DND-41 (cell line): ENCODE measurements at regions not wholly inside any gene's neighbourhood (a gene's known extent, or its start where the extent isn't known, plus 50 kb on each side); places are given as distances from the start of the nearest gene placed in this dataset.

Experiments
- ATAC-seq: fragments of 200-7000 bp; cut with Tn5 transposase; 3 replicates; pipeline ENCODE4 v1.9.1; 2021; ENCODE audit warnings: low read depth; ENCODE audit not compliant: insufficient read depth
- DNase-seq: peaks from one replicate; pipeline ENCODE4 v3.0.0-alpha.2; 2020
- H2AFZ ChIP-seq: 2 replicates; pipeline ENCODE4 v1.6.0; 2012; ENCODE audit warnings: low read depth, low read length
- H3K27ac ChIP-seq: 2 replicates; pipeline ENCODE4 v1.5.1; 2012; ENCODE audit warnings: low read length, inconsistent platforms
- H3K27me3 ChIP-seq: fragments of 200-600 bp; sonication (generic); 2 replicates; pipeline ENCODE4 v1.6.0; 2012; ENCODE audit warnings: low read length, mild to moderate bottlenecking, inconsistent platforms; ENCODE audit not compliant: insufficient read depth, poor library complexity
- H3K36me3 ChIP-seq: 2 replicates; pipeline ENCODE4 v1.5.1; 2012; ENCODE audit warnings: low read length, inconsistent platforms; ENCODE audit not compliant: insufficient read depth
- H3K4me1 ChIP-seq: 2 replicates; pipeline ENCODE4 v1.5.1; 2012; ENCODE audit warnings: mild to moderate bottlenecking, low read length; ENCODE audit not compliant: insufficient read depth
- H3K4me2 ChIP-seq: 2 replicates; pipeline ENCODE4 v1.6.0; 2012; ENCODE audit warnings: mild to moderate bottlenecking, moderate library complexity, low read length, inconsistent platforms; ENCODE audit not compliant: insufficient read depth
- H3K4me3 ChIP-seq, 2 experiments: fragments of 200-600 bp in 1 of 2; shearing (Covaris generic) in 1 of 2; 2 replicates each; pipeline ENCODE4 v1.5.1; 2012 to 2016; ENCODE audit warnings: inconsistent platforms in 2 of 2, low read length in 2 of 2, mild to moderate bottlenecking in 2 of 2, low read depth in 1 of 2, moderate library complexity in 1 of 2
- H3K79me2 ChIP-seq: 2 replicates; pipeline ENCODE4 v1.6.0; 2012; ENCODE audit warnings: low read length, inconsistent platforms; ENCODE audit not compliant: insufficient read depth
- H3K9ac ChIP-seq: 2 replicates; pipeline ENCODE4 v1.6.0; 2012; ENCODE audit warnings: low read depth, mild to moderate bottlenecking, inconsistent platforms, low read length, moderate library complexity
- H3K9me3 ChIP-seq: 2 replicates; pipeline ENCODE4 v1.5.1; 2012; ENCODE audit warnings: low read length, moderate library complexity, mild to moderate bottlenecking, inconsistent platforms; ENCODE audit not compliant: insufficient read depth, severe bottlenecking
- H4K20me1 ChIP-seq: 2 replicates; pipeline ENCODE4 v1.6.0; 2012; ENCODE audit warnings: low read length; ENCODE audit not compliant: insufficient read depth
- EZH2 ChIP-seq: IDR thresholded peaks from 3 replicates; pipeline ENCODE4 v1.6.1; 2012; ENCODE audit warnings: borderline replicate concordance, low read depth, mild to moderate bottlenecking, moderate library complexity, low read length, inconsistent platforms; ENCODE audit not compliant: severe bottlenecking
- TF ChIP-seq, protein P1 (sequence below): IDR thresholded peaks from 2 replicates; pipeline ENCODE4 v1.5.1; 2012; ENCODE audit warnings: borderline replicate concordance, low read length, moderate library complexity, mild to moderate bottlenecking; ENCODE audit not compliant: poor library complexity, severe bottlenecking; ENCODE audit errors: extremely low read depth

DNA sequence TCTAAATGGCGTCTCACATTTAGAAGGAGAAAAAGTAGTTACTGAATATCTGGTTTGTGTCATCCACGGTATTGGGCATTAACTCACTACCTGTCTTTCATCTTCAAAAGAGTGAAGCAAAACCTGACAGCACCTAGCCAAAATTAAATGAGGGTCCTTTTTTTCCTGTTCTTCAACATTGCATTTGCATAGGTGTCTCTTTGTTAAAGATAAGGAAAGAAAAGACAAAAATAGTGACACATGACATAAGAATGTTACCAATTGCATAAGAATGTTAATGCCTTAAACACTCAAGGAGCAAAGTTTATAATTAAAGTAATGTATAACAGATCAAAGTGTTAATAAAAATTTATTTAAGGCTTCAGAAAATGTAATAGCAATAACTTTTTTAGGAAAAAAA lies 61.4 kb upstream of the MANEA start:
- H4K20me1 ChIP-seq = no peaks in the 10 kb centered on the region
- DNase-seq (no peak), ATAC-seq (no peak)
- H3K4me2 ChIP-seq = no peak overlapping the region
- H2AFZ ChIP-seq = no peak overlapping the region
- no peaks in the 10 kb centered on the region for H3K9me3 ChIP-seq
- no peak overlapping the region for H3K9ac ChIP-seq
- no peaks in the 10 kb centered on the region for H3K79me2 ChIP-seq
- TF ChIP-seq, protein P1, sequence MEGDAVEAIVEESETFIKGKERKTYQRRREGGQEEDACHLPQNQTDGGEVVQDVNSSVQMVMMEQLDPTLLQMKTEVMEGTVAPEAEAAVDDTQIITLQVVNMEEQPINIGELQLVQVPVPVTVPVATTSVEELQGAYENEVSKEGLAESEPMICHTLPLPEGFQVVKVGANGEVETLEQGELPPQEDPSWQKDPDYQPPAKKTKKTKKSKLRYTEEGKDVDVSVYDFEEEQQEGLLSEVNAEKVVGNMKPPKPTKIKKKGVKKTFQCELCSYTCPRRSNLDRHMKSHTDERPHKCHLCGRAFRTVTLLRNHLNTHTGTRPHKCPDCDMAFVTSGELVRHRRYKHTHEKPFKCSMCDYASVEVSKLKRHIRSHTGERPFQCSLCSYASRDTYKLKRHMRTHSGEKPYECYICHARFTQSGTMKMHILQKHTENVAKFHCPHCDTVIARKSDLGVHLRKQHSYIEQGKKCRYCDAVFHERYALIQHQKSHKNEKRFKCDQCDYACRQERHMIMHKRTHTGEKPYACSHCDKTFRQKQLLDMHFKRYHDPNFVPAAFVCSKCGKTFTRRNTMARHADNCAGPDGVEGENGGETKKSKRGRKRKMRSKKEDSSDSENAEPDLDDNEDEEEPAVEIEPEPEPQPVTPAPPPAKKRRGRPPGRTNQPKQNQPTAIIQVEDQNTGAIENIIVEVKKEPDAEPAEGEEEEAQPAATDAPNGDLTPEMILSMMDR = no peak
- TF ChIP-seq EZH2 = no peak
- no peak overlapping the region for H3K4me3 ChIP-seq
- H3K27me3 ChIP-seq = no peaks in the 10 kb centered on the region
- H3K27ac ChIP-seq = no peak overlapping the region
- no peaks in the 10 kb centered on the region for H3K4me1 ChIP-seq
- no peaks in the 10 kb centered on the region for H3K36me3 ChIP-seq

DNA sequence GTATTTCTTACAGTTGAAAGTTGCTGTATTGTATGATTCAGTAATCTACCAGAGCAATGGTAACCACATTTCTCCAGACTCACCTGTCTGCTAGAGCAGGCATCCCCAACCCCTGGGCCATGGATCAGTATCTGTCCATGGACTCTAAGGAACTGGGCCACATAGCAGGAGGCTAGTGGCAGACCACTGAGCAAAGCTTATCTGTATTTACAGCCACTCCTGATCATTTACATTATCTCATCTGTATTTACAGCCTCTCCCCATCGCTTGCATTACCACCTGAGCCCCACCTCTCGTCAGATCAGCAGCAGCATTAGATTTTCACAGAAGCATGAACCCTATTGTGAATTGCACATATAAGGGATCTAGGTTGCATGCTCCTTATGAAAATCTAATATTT lies 60.3 kb upstream of the MANEA start:
- Histone ChIP-seq H3K27ac (no peak overlapping the region), H3K9me3 (no peaks in the 10 kb centered on the region), H2AFZ (no peak overlapping the region), H4K20me1 (no peaks in the 10 kb centered on the region), H3K4me1 (no peaks in the 10 kb centered on the region), H3K4me2 (no peak overlapping the region), H3K4me3 (no peak overlapping the region), H3K36me3 (no peaks in the 10 kb centered on the region), H3K9ac (no peak overlapping the region), H3K27me3 (no peaks in the 10 kb centered on the region), H3K79me2 (no peaks in the 10 kb centered on the region)
- TF ChIP-seq EZH2 = no peak
- TF ChIP-seq, protein P1 = no peak
- DNase-seq = no peak
- no peak for ATAC-seq

DNA sequence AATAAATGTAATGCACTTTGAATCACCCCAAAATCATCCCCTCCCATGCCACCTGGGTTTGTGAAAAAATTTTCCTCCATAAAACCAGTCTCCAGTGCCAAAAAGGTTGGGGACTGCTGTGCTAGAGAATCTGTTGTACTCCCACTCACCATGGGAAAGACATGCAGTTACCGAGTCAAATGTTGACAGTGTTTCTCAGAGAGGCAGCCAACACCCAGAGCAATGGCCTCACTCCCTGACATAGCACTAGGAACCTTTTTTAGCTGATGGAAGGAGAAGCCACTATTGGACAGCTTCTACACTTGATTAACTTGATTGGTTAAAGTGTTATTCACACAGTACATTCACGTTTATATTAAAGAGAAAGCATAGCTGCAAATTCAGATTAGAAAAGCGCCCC lies 59.8 kb upstream of the MANEA start:
- Histone ChIP-seq H3K9ac (no peak overlapping the region), H3K27me3 (no peaks in the 10 kb centered on the region), H3K36me3 (no peaks in the 10 kb centered on the region), H3K4me1 (no peaks in the 10 kb centered on the region), H3K9me3 (no peaks in the 10 kb centered on the region), H3K4me2 (no peak overlapping the region), H4K20me1 (no peaks in the 10 kb centered on the region), H2AFZ (no peak overlapping the region), H3K79me2 (no peaks in the 10 kb centered on the region), H3K4me3 (no peak overlapping the region), H3K27ac (no peak overlapping the region)
- no peak for ATAC-seq
- no peak for DNase-seq
- no peak for TF ChIP-seq EZH2
- TF ChIP-seq, protein P1 = no peak

DNA sequence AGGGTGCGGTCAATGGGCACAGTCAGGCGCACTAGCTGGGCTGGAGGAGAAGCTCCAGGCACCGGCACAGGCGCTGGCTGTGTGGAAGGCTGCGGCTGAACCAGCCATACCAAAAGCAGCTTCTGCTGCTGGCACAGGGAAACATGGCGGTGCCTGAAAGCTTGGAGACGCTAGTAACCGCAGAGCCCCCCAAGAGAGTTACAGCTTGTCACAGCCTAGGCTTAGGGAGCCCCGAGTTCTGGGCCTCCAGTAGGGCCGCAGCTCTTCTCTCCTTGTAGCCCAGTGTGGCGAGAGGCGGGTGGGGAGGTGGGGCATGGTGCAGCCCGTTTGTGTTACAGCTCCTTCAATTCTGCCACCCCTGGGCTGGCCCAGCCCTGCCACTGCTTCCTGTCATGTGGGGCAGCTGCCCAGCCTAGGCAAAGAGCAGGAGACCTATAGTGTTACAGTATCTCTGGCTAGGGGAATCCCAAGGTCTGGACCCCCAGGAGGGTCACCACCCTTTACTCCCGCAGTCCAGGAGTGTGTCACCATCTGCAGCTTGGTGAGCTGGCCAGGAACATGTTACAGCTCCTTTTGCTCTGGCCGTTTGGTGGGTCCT lies 58.6 kb upstream of the MANEA start:
- no peak overlapping the region for H3K4me3 ChIP-seq
- DNase-seq = no peak

More for the DNA sequence above, 58.6 kb upstream of the MANEA start:
- Histone ChIP-seq H4K20me1 (no peaks in the 10 kb centered on the region), H2AFZ (no peak overlapping the region), H3K27me3 (no peaks in the 10 kb centered on the region), H3K9me3 (no peaks in the 10 kb centered on the region), H3K27ac (no peak overlapping the region), H3K4me1 (no peaks in the 10 kb centered on the region), H3K79me2 (no peaks in the 10 kb centered on the region), H3K4me2 (no peak overlapping the region), H3K36me3 (no peaks in the 10 kb centered on the region), H3K9ac (no peak overlapping the region)
- TF ChIP-seq EZH2 = no peak
- TF ChIP-seq, protein P1 = no peak
- no peak for ATAC-seq
